Esophagus muscularis mucosa (tissue), 3 donors: ENCODE measurements at regions not wholly inside any gene's neighbourhood (a gene's known extent, or its start where the extent isn't known, plus 50 kb on each side); places are given as distances from the start of the nearest gene placed in this dataset.

Source experiments
- CTCF ChIP-seq, 3 experiments: fragments of 200-600 bp in 2 of 3; fragments of 450-650 bp in 1 of 3; sonication (generic) in 2 of 3; IDR thresholded peaks; one replicate each; pipeline ENCODE4 v1.5.1; 2017 to 2019; ENCODE audit warnings: antibody characterized with exemption in 3 of 3, mild to moderate bottlenecking in 2 of 3, moderate library complexity in 1 of 3
- EP300 ChIP-seq: sonication (generic); formaldehyde crosslinking; IDR thresholded peaks from one replicate; pipeline ENCODE4 v1.6.1; 2017; ENCODE audit warnings: antibody characterized with exemption

DNA sequence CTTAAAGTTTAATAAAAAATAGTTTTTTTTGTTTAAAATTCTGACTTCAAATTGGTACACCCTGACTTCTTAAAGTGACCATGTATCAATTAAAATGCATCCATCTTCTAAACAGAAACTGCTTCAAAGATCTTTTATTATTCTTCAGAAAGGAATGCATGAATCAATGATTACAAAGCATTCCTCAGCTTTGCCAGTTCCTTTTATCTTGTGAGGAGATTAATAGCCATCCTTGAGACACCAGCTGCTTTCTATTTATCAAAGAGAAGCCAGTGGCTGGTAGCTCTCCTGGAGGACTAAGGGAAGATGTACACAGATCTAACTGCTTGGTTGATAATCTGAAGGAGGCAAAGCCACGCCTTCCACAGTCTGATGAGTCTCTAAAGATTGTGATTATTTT, 2222.5 kb downstream of the LRRC4C start:
- TF ChIP-seq CTCF (IDR thresholded peaks at IDR 0.05), result no peak
- no peak for TF ChIP-seq EP300
